A673 (cell line): ENCODE measurements at regions not wholly inside any gene's neighbourhood (a gene's known extent, or its start where the extent isn't known, plus 50 kb on each side); places are given as distances from the start of the nearest gene placed in this dataset.

Experiments
- BruUV-seq: library from RNA; stranded (reverse); fragments of 400-500 nt; replicated peaks from 2 replicates; lab custom pipeline; 2021; lab: Mats Ljungman, UMichigan
- CTCF ChIA-PET: fragments of 300-600 bp; sonication (Branson Sonifier 250); formaldehyde crosslinking; loops from one replicate; lab custom pipeline; 2022; ENCODE audit warnings: antibody characterized with exemption; lab: Charles Lee
- POLR2A ChIA-PET: fragments of 300-600 bp; sonication (Branson Sonifier 250); formaldehyde crosslinking; loops from one replicate; lab custom pipeline; 2022; ENCODE audit warnings: antibody characterized with exemption; ENCODE audit not compliant: low non-redundant PET; lab: Charles Lee
- DNase-seq: peaks from one replicate; pipeline ENCODE4 v3.0.0-alpha.2; 2015; ENCODE audit warnings: low spot score
- H3K27ac ChIP-seq: fragments of 200-600 bp; sonication (generic); 2 replicates; pipeline ENCODE4 v1.5.1; 2016; ENCODE audit warnings: mixed run types, low read depth, mild to moderate bottlenecking, mixed read lengths, antibody characterized with exemption, low read length; ENCODE audit not compliant: poor library complexity, severe bottlenecking
- H3K27me3 ChIP-seq: fragments of 200-600 bp; sonication (generic); replicated peaks from 2 replicates; pipeline ENCODE4 v1.6.1; 2017; ENCODE audit warnings: mixed run types, low read depth, mild to moderate bottlenecking, mixed read lengths, antibody characterized with exemption, low read length; ENCODE audit not compliant: insufficient read depth, poor library complexity
- H3K36me3 ChIP-seq: fragments of 200-600 bp; sonication (generic); 2 replicates; pipeline ENCODE4 v1.6.1; 2016; ENCODE audit warnings: mixed run types, mild to moderate bottlenecking, mixed read lengths, antibody characterized with exemption, low read length; ENCODE audit not compliant: insufficient read depth, poor library complexity, severe bottlenecking
- H3K4me1 ChIP-seq: fragments of 200-600 bp; sonication (generic); 2 replicates; pipeline ENCODE4 v1.6.1; 2017; ENCODE audit warnings: mixed run types, mild to moderate bottlenecking, mixed read lengths, antibody characterized with exemption, low read length; ENCODE audit not compliant: insufficient read depth, poor library complexity, severe bottlenecking
- H3K4me3 ChIP-seq: fragments of 200-600 bp; sonication (generic); 2 replicates; pipeline ENCODE4 v1.5.1; 2016; ENCODE audit warnings: low read depth, mixed run types, mild to moderate bottlenecking, mixed read lengths, low read length; ENCODE audit not compliant: poor library complexity, severe bottlenecking
- H3K9me3 ChIP-seq: fragments of 200-600 bp; sonication (generic); 2 replicates; pipeline ENCODE4 v1.6.1; 2016; ENCODE audit warnings: mixed run types, low read depth, mild to moderate bottlenecking, mixed read lengths, antibody characterized with exemption, low read length; ENCODE audit not compliant: poor library complexity, severe bottlenecking
- CTCF ChIP-seq: fragments of 300-800, 200-600 bp; sonication (generic); conservative IDR thresholded peaks from 2 replicates; pipeline ENCODE4 v1.5.1; 2017; ENCODE audit warnings: low read depth, mild to moderate bottlenecking, antibody characterized with exemption, low read length, moderate library complexity, mixed read lengths
- EZH2 ChIP-seq: fragments of 200-600 bp; sonication (generic); IDR thresholded peaks from 2 replicates; pipeline ENCODE4 v1.6.1; 2017; ENCODE audit warnings: borderline replicate concordance, low read depth, mild to moderate bottlenecking, mixed read lengths, antibody characterized with exemption, low read length; ENCODE audit not compliant: poor library complexity, severe bottlenecking
- intact Hi-C: fragments of 100-400 bp; cut with micrococcal nuclease; formaldehyde crosslinking; loops from one replicate; pipeline ENCODE4 v1.10.0; 2022; ENCODE audit not compliant: unreplicated experiment

GRCh38 chr10:43881657-43882056 is 233.0 kb upstream of the ZNF32 start:
- no TSS peak for BruUV-seq
- H3K27me3 ChIP-seq = no peaks in the 10 kb centered on the region
- TF ChIP-seq EZH2 (no peak), CTCF (no peak)
- no peaks in the 10 kb centered on the region for H3K4me1 ChIP-seq
- H3K9me3 ChIP-seq = no peaks in the 10 kb centered on the region
- H3K36me3 ChIP-seq = no peaks in the 10 kb centered on the region
- ChIA-PET CTCF (no interaction called here), POLR2A (no interaction called here)
- no peak for DNase-seq
- no peak overlapping the region for H3K4me3 ChIP-seq
- intact Hi-C loops = no loop called here
- H3K27ac ChIP-seq = no peak overlapping the region

- no TSS peak for BruUV-seq
Observed at GRCh38 chr10:43880160-43880559, 231.5 kb upstream of the ZNF32 start.

GRCh38 chr10:43879742-43880141 is 231.1 kb upstream of the ZNF32 start:
- no peaks in the 10 kb centered on the region for H3K36me3 ChIP-seq
- H3K4me1 ChIP-seq = no peaks in the 10 kb centered on the region
- no peaks in the 10 kb centered on the region for H3K27me3 ChIP-seq
- H3K9me3 ChIP-seq = no peaks in the 10 kb centered on the region
- ChIA-PET POLR2A (no interaction called here), CTCF (no interaction called here)
- no peak for DNase-seq
- H3K27ac ChIP-seq = no peak overlapping the region
- intact Hi-C loops = no loop called here
- no peak overlapping the region for H3K4me3 ChIP-seq
- no TSS peak for BruUV-seq
- TF ChIP-seq EZH2 (no peak), CTCF (no peak)

More at GRCh38 chr10:43880160-43880559, 231.5 kb upstream of the ZNF32 start:
- no peak for DNase-seq
- POLR2A ChIA-PET = no interaction called here
- no peak overlapping the region for H3K4me3 ChIP-seq
- H3K36me3 ChIP-seq = no peaks in the 10 kb centered on the region
- no peaks in the 10 kb centered on the region for H3K9me3 ChIP-seq
- TF ChIP-seq EZH2 = no peak
- TF ChIP-seq CTCF = no peak
- intact Hi-C loops = no loop called here
- no peak overlapping the region for H3K27ac ChIP-seq
- CTCF ChIA-PET = no interaction called here
- no peaks in the 10 kb centered on the region for H3K27me3 ChIP-seq
- H3K4me1 ChIP-seq = no peaks in the 10 kb centered on the region
